Neural crest cell (in vitro differentiated cells): ENCODE measurements at regions not wholly inside any gene's neighbourhood (a gene's known extent, or its start where the extent isn't known, plus 50 kb on each side); places are given as distances from the start of the nearest gene placed in this dataset.
A peak's percentile ranks its signal among the peaks of the same experiment; 100 is the strongest.

Experiments
- DNase-seq: peaks from one replicate; pipeline ENCODE4 v3.0.0; 2021; ENCODE audit warnings: low read depth, mixed read lengths, low spot score
- H3K27ac Mint-ChIP-seq: one replicate; pipeline ENCODE4 v1.8.0; 2021; ENCODE audit warnings: mild to moderate bottlenecking, mixed read lengths; ENCODE audit not compliant: unreplicated experiment
- H3K27me3 Mint-ChIP-seq: 2 replicates; pipeline ENCODE4 v1.8.0; 2021; ENCODE audit warnings: low read depth, mild to moderate bottlenecking, mixed read lengths
- H3K36me3 Mint-ChIP-seq: 2 replicates; pipeline ENCODE4 v1.8.0; 2021; ENCODE audit warnings: low read depth, mild to moderate bottlenecking, mixed read lengths
- H3K4me1 Mint-ChIP-seq: 2 replicates; pipeline ENCODE4 v1.8.0; 2021; ENCODE audit warnings: mixed read lengths
- H3K4me3 Mint-ChIP-seq: one replicate; pipeline ENCODE4 v1.8.0; 2021; ENCODE audit warnings: mild to moderate bottlenecking, mixed read lengths
- H3K9me3 Mint-ChIP-seq: 2 replicates; pipeline ENCODE4 v1.8.0; 2021; ENCODE audit warnings: mixed read lengths
- CTCF ChIP-seq: fragments of 200-600 bp; sonication (generic); conservative IDR thresholded peaks from 2 replicates; pipeline ENCODE4 v1.5.0; 2021; ENCODE audit warnings: antibody characterized with exemption, mild to moderate bottlenecking

- no peaks in the 10 kb centered on the region for H3K36me3 Mint-ChIP-seq
- DNase-seq, result no peak
- no peak overlapping the region for H3K27ac Mint-ChIP-seq
- H3K27me3 Mint-ChIP-seq, result no peaks in the 10 kb centered on the region
- no peak for TF ChIP-seq CTCF
- peaks cover 32% of the 10 kb centered on the region for H3K4me1 Mint-ChIP-seq
- peaks cover 2% of the 10 kb centered on the region for H3K9me3 Mint-ChIP-seq
- no peak overlapping the region for H3K4me3 Mint-ChIP-seq
Observed at GRCh38 chr10:78259391-78259790, 225.7 kb downstream of the RPS24 start.

- no peak for DNase-seq
- Mint-ChIP-seq H3K27ac (no peak overlapping the region), H3K4me1 (peaks cover 37% of the 10 kb centered on the region), H3K27me3 (no peaks in the 10 kb centered on the region), H3K4me3 (no peak overlapping the region), H3K9me3 (peaks cover 2% of the 10 kb centered on the region), H3K36me3 (no peaks in the 10 kb centered on the region)
- TF ChIP-seq CTCF, result peak; percentile 29
Observed at GRCh38 chr10:78260141-78260540, 226.5 kb downstream of the RPS24 start.

GRCh38 chr10:78260680-78261079, 227.0 kb downstream of the RPS24 start:
- no peak overlapping the region for H3K27ac Mint-ChIP-seq
- TF ChIP-seq CTCF, result no peak
- H3K4me1 Mint-ChIP-seq, result peaks cover 36% of the 10 kb centered on the region
- H3K27me3 Mint-ChIP-seq, result no peaks in the 10 kb centered on the region
- H3K36me3 Mint-ChIP-seq, result no peaks in the 10 kb centered on the region
- no peak for DNase-seq
- peaks cover 2% of the 10 kb centered on the region for H3K9me3 Mint-ChIP-seq
- no peak overlapping the region for H3K4me3 Mint-ChIP-seq

- H3K36me3 Mint-ChIP-seq, result no peaks in the 10 kb centered on the region
- H3K27me3 Mint-ChIP-seq, result no peaks in the 10 kb centered on the region
- DNase-seq, result no peak
- H3K4me3 Mint-ChIP-seq, result no peak overlapping the region
- no peak overlapping the region for H3K27ac Mint-ChIP-seq
- H3K9me3 Mint-ChIP-seq, result peaks cover 2% of the 10 kb centered on the region
- no peak for TF ChIP-seq CTCF
- peaks cover 39% of the 10 kb centered on the region for H3K4me1 Mint-ChIP-seq
Observed at GRCh38 chr10:78261291-78261690, 227.6 kb downstream of the RPS24 start.

GRCh38 chr10:78262860-78263259, 229.2 kb downstream of the RPS24 start:
- no peak for TF ChIP-seq CTCF
- peaks cover 41% of the 10 kb centered on the region for H3K4me1 Mint-ChIP-seq
- H3K36me3 Mint-ChIP-seq, result no peaks in the 10 kb centered on the region
- H3K27ac Mint-ChIP-seq, result no peak overlapping the region
- H3K27me3 Mint-ChIP-seq, result no peaks in the 10 kb centered on the region
- no peak for DNase-seq
- H3K9me3 Mint-ChIP-seq, result peaks cover 2% of the 10 kb centered on the region
- H3K4me3 Mint-ChIP-seq, result no peak overlapping the region

GRCh38 chr10:78263521-78263988, 229.9 kb downstream of the RPS24 start:
- peaks cover 44% of the 10 kb centered on the region for H3K4me1 Mint-ChIP-seq
- no peak for TF ChIP-seq CTCF
- no peak overlapping the region for H3K4me3 Mint-ChIP-seq
- H3K9me3 Mint-ChIP-seq, result peaks cover 2% of the 10 kb centered on the region
- DNase-seq, result no peak
- no peaks in the 10 kb centered on the region for H3K36me3 Mint-ChIP-seq
- no peaks in the 10 kb centered on the region for H3K27me3 Mint-ChIP-seq
- peak overlapping the region; percentile 82 for H3K27ac Mint-ChIP-seq
